Activated CD8-positive, alpha-beta T cell treated with anti-CD3 and anti-CD28 coated beads for 36 hours (primary cell): ENCODE measurements at regions not wholly inside any gene's neighbourhood (a gene's known extent, or its start where the extent isn't known, plus 50 kb on each side); places are given as distances from the start of the nearest gene placed in this dataset.

Experiments
- ATAC-seq: fragments of 200-7000 bp; cut with Tn5 transposase; one replicate; pipeline ENCODE4 v1.10.0; 2021; ENCODE audit warnings: mild to moderate bottlenecking, moderate library complexity
- CTCF ChIA-PET: fragments of 350-600 bp; sonication (Branson Sonifier 250); formaldehyde crosslinking; loops from one replicate; lab custom pipeline; 2021; ENCODE audit warnings: antibody characterized with exemption; lab: Charles Lee
- POLR2A ChIA-PET: fragments of 350-600 bp; sonication (Branson Sonifier 250); formaldehyde crosslinking; loops from one replicate; lab custom pipeline; 2021; ENCODE audit warnings: antibody characterized with exemption; lab: Charles Lee
- DNase-seq: peaks from one replicate; pipeline ENCODE4 v3.0.0-alpha.2; 2020
- H3K27ac Mint-ChIP-seq: one replicate; pipeline ENCODE4 v1.8.0; 2021; ENCODE audit warnings: mild to moderate bottlenecking, mixed read lengths
- H3K27me3 Mint-ChIP-seq: one replicate; pipeline ENCODE4 v1.8.0; 2021; ENCODE audit warnings: mixed read lengths
- H3K36me3 Mint-ChIP-seq: one replicate; pipeline ENCODE4 v1.8.0; 2021; ENCODE audit warnings: low read depth, mixed read lengths
- H3K4me1 Mint-ChIP-seq: one replicate; pipeline ENCODE4 v1.8.0; 2021; ENCODE audit warnings: low read depth, mixed read lengths
- H3K4me3 Mint-ChIP-seq: one replicate; pipeline ENCODE4 v1.8.0; 2021; ENCODE audit warnings: mild to moderate bottlenecking, moderate library complexity, mixed read lengths
- H3K9me3 Mint-ChIP-seq: one replicate; pipeline ENCODE4 v1.8.0; 2021; ENCODE audit warnings: mixed read lengths
- intact Hi-C: fragments of 100-400 bp; cut with micrococcal nuclease; formaldehyde crosslinking; loops from one replicate; pipeline ENCODE4 v1.10.0; 2022
- TF ChIP-seq, protein P1 (sequence below): fragments of 200-600 bp; IDR thresholded peaks from one replicate; pipeline ENCODE4 v1.8.0; 2022; ENCODE audit warnings: antibody characterized with exemption, mild to moderate bottlenecking

DNA sequence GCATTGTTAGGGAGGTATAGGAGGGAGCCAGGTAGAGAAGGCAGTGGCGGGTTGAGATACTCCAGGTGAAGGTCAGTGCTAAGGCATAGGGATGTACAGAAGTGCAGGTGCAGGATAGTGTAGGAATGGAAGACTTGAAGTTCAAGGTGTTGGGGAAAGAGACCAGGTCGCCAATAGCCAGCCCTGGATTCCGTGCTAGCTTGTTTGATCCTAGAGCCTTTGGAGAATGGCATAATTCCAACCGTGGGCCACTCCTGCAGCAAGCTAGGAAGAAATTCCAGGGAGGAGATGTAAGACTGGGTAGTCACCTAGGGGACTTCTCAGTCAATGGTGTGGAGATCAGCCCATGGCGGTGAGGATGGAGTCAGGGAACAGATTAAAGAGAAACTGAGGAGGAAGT, 272.7 kb downstream of the RPS24 start:
- H3K9me3 Mint-ChIP-seq, result no peaks in the 10 kb centered on the region
- H3K4me1 Mint-ChIP-seq, result peaks cover 16% of the 10 kb centered on the region
- DNase-seq (no peak), ATAC-seq (no peak)
- TF ChIP-seq, protein P1, sequence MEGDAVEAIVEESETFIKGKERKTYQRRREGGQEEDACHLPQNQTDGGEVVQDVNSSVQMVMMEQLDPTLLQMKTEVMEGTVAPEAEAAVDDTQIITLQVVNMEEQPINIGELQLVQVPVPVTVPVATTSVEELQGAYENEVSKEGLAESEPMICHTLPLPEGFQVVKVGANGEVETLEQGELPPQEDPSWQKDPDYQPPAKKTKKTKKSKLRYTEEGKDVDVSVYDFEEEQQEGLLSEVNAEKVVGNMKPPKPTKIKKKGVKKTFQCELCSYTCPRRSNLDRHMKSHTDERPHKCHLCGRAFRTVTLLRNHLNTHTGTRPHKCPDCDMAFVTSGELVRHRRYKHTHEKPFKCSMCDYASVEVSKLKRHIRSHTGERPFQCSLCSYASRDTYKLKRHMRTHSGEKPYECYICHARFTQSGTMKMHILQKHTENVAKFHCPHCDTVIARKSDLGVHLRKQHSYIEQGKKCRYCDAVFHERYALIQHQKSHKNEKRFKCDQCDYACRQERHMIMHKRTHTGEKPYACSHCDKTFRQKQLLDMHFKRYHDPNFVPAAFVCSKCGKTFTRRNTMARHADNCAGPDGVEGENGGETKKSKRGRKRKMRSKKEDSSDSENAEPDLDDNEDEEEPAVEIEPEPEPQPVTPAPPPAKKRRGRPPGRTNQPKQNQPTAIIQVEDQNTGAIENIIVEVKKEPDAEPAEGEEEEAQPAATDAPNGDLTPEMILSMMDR, result no peak
- H3K4me3 Mint-ChIP-seq, result no peak overlapping the region
- no peak overlapping the region for H3K27ac Mint-ChIP-seq
- CTCF ChIA-PET, result interaction anchor here (0.7 kb wide), 1 partner anchor 889 kb away, joined by 3 read pairs; no protein-coding TSS in a partner anchor
- H3K36me3 Mint-ChIP-seq, result no peaks in the 10 kb centered on the region
- intact Hi-C loops, result no loop called here
- H3K27me3 Mint-ChIP-seq, result no peaks in the 10 kb centered on the region
- POLR2A ChIA-PET, result no interaction called here

DNA sequence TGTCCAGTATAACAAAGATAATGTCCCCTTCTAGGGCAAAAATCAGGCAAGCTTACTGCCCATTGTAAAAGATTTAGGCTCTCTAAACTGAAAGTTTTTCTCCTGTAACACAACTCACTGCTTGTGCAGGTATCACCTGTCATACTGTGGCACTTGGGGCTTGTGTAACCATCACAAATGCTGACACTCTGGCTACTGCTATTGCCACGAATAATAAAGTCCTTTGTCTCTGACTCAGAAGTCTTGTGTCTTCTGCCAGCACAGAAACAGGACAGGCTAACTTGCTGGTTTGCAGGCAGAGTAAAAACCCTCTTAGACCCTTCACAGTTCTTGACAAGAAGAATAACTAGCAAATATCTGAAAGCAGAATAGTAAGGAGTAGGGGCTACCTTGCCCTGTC, 273.9 kb downstream of the RPS24 start:
- DNase-seq (no peak), ATAC-seq (no peak)
- Mint-ChIP-seq H3K9me3 (no peaks in the 10 kb centered on the region), H3K27me3 (no peaks in the 10 kb centered on the region), H3K36me3 (no peaks in the 10 kb centered on the region), H3K4me1 (peaks cover 6% of the 10 kb centered on the region), H3K27ac (no peak overlapping the region), H3K4me3 (no peak overlapping the region)
- ChIA-PET POLR2A (no interaction called here), CTCF (no interaction called here)
- intact Hi-C loops, result no loop called here
- TF ChIP-seq, protein P1, result no peak

DNA sequence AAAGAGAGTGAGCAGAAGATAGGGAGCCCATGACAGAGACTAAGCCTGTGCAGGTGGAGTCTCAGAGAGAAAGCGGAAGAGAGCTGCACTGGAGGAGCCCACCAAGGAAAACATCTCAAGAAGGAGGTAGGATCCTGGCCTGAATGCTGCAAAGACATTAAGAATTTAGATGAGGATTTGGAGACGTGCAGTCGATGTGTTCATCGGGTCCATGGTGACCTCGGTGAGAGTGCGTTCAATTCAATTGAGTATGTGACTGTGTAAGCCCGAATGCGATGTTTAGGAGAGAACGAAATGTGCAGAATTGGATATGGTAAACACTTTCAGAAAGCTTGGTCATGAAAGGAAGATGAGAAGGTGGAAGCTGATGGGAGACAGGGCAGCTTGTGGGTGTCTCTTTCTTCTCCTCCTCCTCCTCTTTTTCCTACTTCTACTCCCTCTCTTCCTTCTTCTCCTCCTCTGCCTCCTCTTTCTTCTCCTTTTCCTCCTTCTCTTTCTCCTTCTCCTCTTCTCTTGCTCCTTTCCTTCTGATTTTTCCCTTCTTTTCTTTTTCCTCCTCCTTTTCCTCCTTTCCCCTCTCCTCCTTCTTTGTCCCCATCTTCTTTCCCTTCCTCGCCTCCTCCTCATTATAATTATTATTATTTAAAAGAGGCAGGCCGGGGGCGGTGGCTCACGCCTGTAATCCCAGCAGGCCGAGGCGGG, 276.0 kb downstream of the RPS24 start:
- CTCF ChIA-PET, result interaction anchor here (1.1 kb wide), 1 partner anchor 263 kb away, joined by 4 read pairs; no protein-coding TSS in a partner anchor
- DNase-seq, result no peak
- intact Hi-C loops, result no loop called here
- Mint-ChIP-seq H3K36me3 (no peaks in the 10 kb centered on the region), H3K4me3 (no peak overlapping the region), H3K27me3 (no peaks in the 10 kb centered on the region), H3K27ac (no peak overlapping the region), H3K9me3 (no peaks in the 10 kb centered on the region), H3K4me1 (no peaks in the 10 kb centered on the region)
- POLR2A ChIA-PET, result no interaction called here
- TF ChIP-seq, protein P1, result no peak
- ATAC-seq, result no peak

DNA sequence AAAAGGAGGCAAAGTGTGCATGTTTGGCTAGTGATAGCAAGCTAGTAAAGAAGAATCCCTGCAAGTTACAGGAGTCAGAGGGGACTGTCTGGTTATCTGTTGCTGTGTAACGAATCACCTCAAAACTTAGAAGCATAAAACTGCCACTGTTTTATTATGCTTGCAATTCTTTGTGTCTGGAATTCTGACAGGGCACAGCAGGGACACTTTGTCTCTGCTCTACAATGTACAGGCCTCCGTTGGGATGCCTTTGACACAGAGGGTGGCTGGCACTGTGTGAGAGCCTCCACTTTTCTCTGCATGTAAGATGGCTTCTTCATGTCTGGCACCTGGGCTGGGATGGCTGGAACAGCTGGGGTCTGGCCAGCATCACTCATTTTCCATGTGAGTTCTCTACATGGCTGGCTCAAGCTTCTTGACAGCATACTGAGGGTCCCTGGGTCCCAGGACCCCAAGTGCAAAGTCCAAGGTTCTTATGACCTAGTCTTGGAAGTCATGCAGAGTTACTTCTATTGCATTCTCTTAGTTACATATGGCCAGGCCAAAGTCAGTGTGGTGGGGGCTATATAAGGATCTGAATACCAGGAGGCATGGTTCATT, 276.9 kb downstream of the RPS24 start:
- H3K9me3 Mint-ChIP-seq, result no peaks in the 10 kb centered on the region
- ChIA-PET CTCF (interaction anchor here (1.1 kb wide), 1 partner anchor 263 kb away, joined by 4 read pairs; no protein-coding TSS in a partner anchor), POLR2A (no interaction called here)
- DNase-seq (no peak), ATAC-seq (no peak)
- H3K27ac Mint-ChIP-seq, result no peak overlapping the region
- no peaks in the 10 kb centered on the region for H3K27me3 Mint-ChIP-seq
- TF ChIP-seq, protein P1, result no peak
- no peak overlapping the region for H3K4me3 Mint-ChIP-seq
- intact Hi-C loops, result no loop called here
- no peaks in the 10 kb centered on the region for H3K4me1 Mint-ChIP-seq
- H3K36me3 Mint-ChIP-seq, result no peaks in the 10 kb centered on the region
